Upper lobe of left lung (tissue), 4 donors: ENCODE measurements at regions not wholly inside any gene's neighbourhood (a gene's known extent, or its start where the extent isn't known, plus 50 kb on each side); places are given as distances from the start of the nearest gene placed in this dataset.

Experiments used
- CTCF ChIP-seq, 6 experiments: fragments of 450-650 bp in 4 of 6; fragments of 200-600 bp in 2 of 6; sonication (generic) in 2 of 6; IDR thresholded peaks; one replicate each; pipeline ENCODE4 v1.5.1; 2016 to 2019; ENCODE audit warnings: antibody characterized with exemption in 6 of 6
- POLR2A ChIP-seq, 4 donors: fragments of 450-650 bp; IDR thresholded peaks; one replicate each; pipeline ENCODE4 v1.5.1; 2016 to 2017; ENCODE audit warnings: antibody characterized with exemption in 4 of 4, mild to moderate bottlenecking in 2 of 4
- POLR2AphosphoS5 ChIP-seq, 2 donors: sonication (generic); formaldehyde crosslinking; IDR thresholded peaks; one replicate each; pipeline ENCODE4 v1.5.1; 2017; ENCODE audit warnings: antibody characterized with exemption in 2 of 2

- TF ChIP-seq POLR2AphosphoS5 (IDR thresholded peaks at IDR 0.05), result no peak
- no peak for TF ChIP-seq CTCF (IDR thresholded peaks at IDR 0.05)
- TF ChIP-seq POLR2A (IDR thresholded peaks at IDR 0.05), result no peak
Measured at GRCh38 chr3:124597273-124597672, 133.0 kb upstream of the UMPS start.
